WTC11 (cell line): ENCODE measurements at regions not wholly inside any gene's neighbourhood (a gene's known extent, or its start where the extent isn't known, plus 50 kb on each side); places are given as distances from the start of the nearest gene placed in this dataset.

Experiments used
- E2F4 ChIP-seq: sonication (generic); formaldehyde crosslinking; IDR thresholded peaks from 2 replicates; pipeline ENCODE4 v1.8.1; 2022; ENCODE audit warnings: low read depth, mild to moderate bottlenecking, moderate library complexity, missing genetic modification reagents, borderline replicate concordance
- NR3C1 ChIP-seq: sonication (generic); formaldehyde crosslinking; conservative IDR thresholded peaks from 2 replicates; pipeline ENCODE4 v1.8.1; 2023; ENCODE audit warnings: low read depth, mild to moderate bottlenecking, missing genetic modification reagents
- PREB ChIP-seq: sonication (generic); formaldehyde crosslinking; IDR thresholded peaks from 2 replicates; pipeline ENCODE4 v1.8.1; 2022; ENCODE audit warnings: mild to moderate bottlenecking, missing genetic modification reagents, moderate library complexity, borderline replicate concordance
- SMAD3 ChIP-seq: sonication (generic); formaldehyde crosslinking; IDR thresholded peaks from 2 replicates; pipeline ENCODE4 v1.8.0; 2022; ENCODE audit warnings: missing genetic modification reagents, mild to moderate bottlenecking, borderline replicate concordance
- USF1 ChIP-seq: sonication (generic); formaldehyde crosslinking; IDR thresholded peaks from 2 replicates; pipeline ENCODE4 v1.8.0; 2022; ENCODE audit warnings: mild to moderate bottlenecking, missing genetic modification reagents
- USF2 ChIP-seq: sonication (generic); formaldehyde crosslinking; IDR thresholded peaks from 2 replicates; pipeline ENCODE4 v1.8.1; 2023; ENCODE audit warnings: mild to moderate bottlenecking, missing genetic modification reagents, moderate library complexity

DNA sequence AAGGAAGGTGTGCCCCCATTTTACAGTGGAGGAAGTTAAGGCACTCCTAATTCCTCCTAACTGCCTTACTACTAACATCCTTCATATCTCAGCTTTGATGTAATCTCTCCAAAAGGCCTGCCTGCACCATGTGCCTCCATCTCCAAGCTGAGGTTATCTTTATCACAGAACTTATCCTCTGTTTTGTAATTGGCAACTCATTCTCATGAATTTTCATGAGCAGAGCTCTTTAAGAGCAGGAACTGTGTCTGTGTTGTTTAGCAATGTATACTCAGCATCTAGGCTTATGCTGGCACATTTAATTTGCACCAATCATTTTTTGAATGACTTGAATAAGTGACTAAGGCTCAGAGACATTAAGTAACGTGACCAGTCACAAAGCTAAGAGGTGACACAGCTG lies 147.9 kb upstream of the VLDLR start:
- TF ChIP-seq USF2, result no peak
- TF ChIP-seq USF1 (CRISPR knock-in tag), result no peak
- no peak for TF ChIP-seq E2F4 (CRISPR knock-in tag)
- no peak for TF ChIP-seq SMAD3 (CRISPR knock-in tag)
- no peak for TF ChIP-seq PREB (CRISPR knock-in tag)
- TF ChIP-seq NR3C1 (CRISPR knock-in tag), result no peak
